ENCODE measurements at regions not wholly inside any gene's neighbourhood (a gene's known extent, or its start where the extent isn't known, plus 50 kb on each side); places are given as distances from the start of the nearest gene placed in this dataset.

DNA sequence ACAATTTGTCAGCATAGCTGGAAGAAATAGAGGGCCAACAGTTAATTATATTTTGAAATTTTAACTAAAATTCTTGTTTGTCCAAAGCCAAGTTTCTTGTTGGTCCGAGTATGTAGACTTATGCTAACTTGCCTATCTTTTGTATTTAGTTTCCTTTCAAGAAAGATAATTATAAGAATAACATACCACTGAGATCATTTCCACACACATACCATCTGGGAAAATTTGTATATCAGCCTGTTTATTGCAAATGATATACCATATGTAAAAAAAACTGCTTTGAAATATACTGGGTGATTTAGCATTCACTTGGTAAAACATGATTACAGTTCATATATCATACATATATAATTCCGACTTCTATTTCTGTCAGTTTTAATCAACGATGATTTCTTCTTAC is 84.7 kb upstream of the ANKRD50 start:
- DNase-seq: no peak

DNA sequence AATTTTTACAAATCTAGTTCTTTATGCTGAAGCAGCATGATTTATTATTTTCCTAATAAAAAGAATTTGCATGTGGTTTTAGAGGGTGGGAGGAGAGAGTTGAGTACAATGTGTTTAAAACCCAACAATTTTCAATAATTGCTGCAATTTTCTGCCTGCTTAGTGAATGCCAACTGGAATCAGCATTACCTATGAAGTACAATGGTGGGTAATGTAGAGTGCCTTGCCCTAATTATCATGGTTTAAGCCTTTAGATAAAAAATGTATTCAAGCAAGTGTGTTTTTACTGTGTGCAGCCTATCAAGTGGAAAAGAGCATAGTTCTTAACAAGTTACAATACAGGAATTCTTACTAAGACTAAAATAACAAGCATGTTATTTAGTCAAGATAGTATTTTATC is 77.9 kb upstream of the ANKRD50 start:
- peak; percentile 7 for DNase-seq

DNA sequence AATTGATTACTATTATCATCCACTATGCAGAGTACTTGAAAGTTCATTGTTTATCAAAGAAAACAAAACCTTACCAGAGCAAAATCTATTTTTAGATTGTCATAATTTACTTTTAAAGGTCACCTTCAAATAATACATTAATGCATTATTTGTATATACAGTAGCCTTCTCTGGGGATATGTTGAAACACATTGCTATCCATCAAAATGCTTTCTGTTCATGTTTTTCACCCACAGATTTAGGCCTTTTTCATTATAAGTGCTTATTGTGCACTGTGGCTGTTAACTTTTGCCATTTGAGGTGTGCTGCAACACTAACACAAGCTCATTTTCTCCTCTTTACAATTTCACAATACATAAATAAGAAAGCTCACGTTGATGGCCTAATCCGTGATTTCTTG is 74.1 kb upstream of the ANKRD50 start:
- DNase-seq: no peak

DNA sequence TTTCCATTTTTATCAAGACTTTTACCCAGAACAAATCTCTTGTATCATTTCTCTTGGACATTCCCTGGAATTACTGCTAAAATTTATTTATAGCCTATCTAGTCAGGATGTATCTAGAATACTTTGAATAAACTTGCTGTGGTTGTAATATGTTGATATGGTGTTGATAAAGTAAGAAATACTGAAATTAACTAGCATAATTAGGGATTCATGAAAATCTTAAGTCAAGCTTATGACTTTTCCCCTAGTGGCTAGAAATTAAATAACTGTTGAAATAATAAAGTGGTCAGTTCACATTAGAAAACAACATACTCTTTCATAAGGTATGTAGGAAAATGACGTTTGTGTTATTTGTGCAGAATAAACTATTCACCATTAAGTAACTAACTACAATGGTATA is 73.1 kb upstream of the ANKRD50 start:
- DNase-seq: no peak

DNA sequence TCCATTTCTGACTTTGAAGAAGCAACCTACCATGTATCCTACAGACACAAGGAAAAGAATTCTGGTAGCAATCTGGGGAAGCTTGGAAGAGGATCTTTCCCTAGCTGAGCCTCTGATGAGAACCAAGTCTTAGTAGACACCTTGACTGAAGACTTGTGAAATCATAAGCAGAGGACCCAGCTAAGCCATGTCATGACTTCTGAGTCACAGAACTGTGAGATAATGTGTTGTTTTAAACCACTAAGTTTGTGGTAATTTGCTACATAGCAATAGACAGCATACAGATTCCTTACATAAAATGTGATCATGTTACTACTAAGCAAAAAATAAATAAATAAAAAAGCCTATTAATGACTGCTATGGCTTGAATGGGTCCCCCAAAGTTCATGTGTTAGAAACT is 71.3 kb upstream of the ANKRD50 start:
- no peak for DNase-seq

DNA sequence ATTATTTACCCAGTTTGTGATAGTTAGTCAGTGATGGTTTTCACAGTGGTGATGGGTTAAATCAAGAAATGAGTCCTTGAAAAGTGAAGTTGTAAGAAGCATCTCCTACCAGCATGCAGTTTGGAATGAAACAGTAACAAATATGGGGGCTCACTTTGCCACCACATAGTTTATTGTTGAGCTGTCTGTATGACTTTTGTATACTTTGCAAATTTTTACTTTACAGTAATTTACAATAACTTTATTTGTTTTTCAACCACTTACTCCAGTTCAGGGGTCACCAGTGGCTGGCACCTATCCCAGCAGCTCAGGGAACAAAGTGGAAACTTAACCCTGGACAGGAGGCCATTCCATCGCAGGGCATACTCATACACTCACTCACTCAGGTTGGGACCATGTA is 64.5 kb upstream of the ANKRD50 start:
- DNase-seq: no peak

DNA sequence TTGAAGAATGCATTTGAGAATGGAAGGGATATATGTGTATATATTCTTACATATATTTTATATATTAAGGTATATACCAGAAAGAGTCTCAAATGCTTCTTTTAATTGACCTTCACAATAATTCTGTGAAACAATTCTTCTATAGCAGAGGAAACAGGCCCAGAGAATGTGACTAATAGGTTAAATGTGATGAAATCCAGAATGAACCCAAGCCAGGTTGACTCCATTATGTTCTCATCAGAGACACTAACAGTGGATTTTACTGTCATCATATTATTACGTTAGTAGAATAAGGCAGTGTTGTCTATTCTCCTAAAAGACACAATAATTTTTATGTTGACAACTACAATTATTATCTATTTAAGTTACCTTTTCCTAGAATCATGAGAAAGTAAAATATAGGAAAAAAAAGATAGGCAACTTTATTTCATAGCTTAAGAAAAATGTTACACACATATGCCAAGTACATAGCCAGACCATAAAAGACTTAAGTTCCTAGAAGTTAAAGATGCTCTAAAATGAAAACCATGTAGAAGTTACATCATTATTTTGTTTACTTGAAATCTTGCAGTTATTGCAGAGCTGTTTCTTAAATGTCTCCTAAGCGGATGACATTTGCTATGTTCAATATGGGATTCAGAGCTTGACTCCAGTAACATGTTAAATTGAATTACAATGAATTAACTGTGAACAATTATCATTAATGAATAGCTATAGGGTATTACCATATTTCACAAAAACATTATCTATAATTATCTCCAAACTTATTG is 56.2 kb upstream of the ANKRD50 start:
- DNase-seq: no peak

DNA sequence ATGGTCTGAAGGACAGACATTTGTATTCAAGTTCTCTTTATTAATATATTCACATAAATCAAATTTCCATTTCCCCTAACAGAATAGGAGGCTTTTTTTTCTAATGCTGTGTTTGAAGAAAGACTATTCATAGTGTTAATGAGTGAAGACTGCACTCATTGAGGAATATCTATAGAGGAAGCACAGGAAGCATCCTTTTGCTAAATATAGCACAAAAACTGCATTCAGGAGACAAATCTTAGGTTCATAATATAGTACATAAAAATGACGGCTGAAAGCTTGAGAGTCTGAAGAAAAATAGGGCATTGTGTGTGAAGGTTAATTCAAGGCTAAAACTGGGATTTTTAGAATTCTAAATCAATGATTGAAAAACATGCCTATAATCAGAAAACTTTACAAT is 50.4 kb upstream of the ANKRD50 start:
- DNase-seq: no peak

Measured in NCI-H2227 treated with DMSO at 0.1 percent for 48 hours (cell line).